Adrenal gland (tissue), 9 donors: ENCODE measurements at regions not wholly inside any gene's neighbourhood (a gene's known extent, or its start where the extent isn't known, plus 50 kb on each side); places are given as distances from the start of the nearest gene placed in this dataset.

ENCODE experiments used
- DNase-seq, 7 donors: peaks; one replicate each; pipeline ENCODE4 v3.0.0-alpha.2; 2019 to 2020
- H3K27ac ChIP-seq, 5 donors: fragments of 200-600 bp; sonication (generic) in 4 of 5; 1 replicate in 3 of 5; 2 replicates in 2 of 5; pipeline versions ENCODE4 v1.5.1 to v1.8.0; 2016 to 2020; ENCODE audit warnings: mild to moderate bottlenecking in 1 of 5
- H3K27me3 ChIP-seq: fragments of 200-600 bp; 2 replicates; pipeline ENCODE4 v1.8.0; 2021
- H3K36me3 ChIP-seq, 2 donors: fragments of 200-600 bp; replicated peaks in 1 of 2; 1 replicate in 1 of 2; 2 replicates in 1 of 2; pipeline versions ENCODE4 v1.5.1 to v1.8.0; 2018 to 2022
- H3K4me1 ChIP-seq, 2 donors: fragments of 200-600 bp; replicated peaks in 1 of 2; 1 replicate in 1 of 2; 2 replicates in 1 of 2; pipeline versions ENCODE4 v1.5.1 to v1.8.0; 2018 to 2021
- H3K4me3 ChIP-seq, 4 donors: fragments of 200-600 bp; sonication (generic) in 3 of 4; one replicate each; pipeline ENCODE4 v1.5.1; 2016 to 2018
- H3K9me3 ChIP-seq, 3 donors: fragments of 200-600 bp; sonication (generic) in 1 of 3; replicated peaks in 1 of 3; 1 replicate in 2 of 3; 2 replicates in 1 of 3; pipeline versions ENCODE4 v1.5.1 to v1.8.0; 2016 to 2021
- POLR2A ChIP-seq, 2 donors: fragments of 450-650 bp; IDR thresholded peaks; one replicate each; pipeline ENCODE4 v1.6.1; 2017; ENCODE audit warnings: antibody characterized with exemption in 2 of 2, mild to moderate bottlenecking in 2 of 2, moderate library complexity in 1 of 2
- WGBS, 4 donors: extraction: QIAGEN DNeasy Blood & Tissue Kit in 2 of 4; methylation state at CpG; one replicate each; pipeline versions ENCODE4 v1.1.5 to v1.1.7; 2013 to 2017; 5-methylcytosine and 5-hydroxymethylcytosine counted together
- intact Hi-C, 2 donors: fragments of 100-400 bp; cut with DNase I; formaldehyde crosslinking; loops; one replicate each; pipeline versions ENCODE4 v1.14.1 to v1.15.0; 2022 to 2023
- TF ChIP-seq, protein P1 (sequence below), 6 experiments: fragments of 450-650 bp in 4 of 6; fragments of 200-600 bp in 2 of 6; sonication (generic) in 1 of 6; IDR thresholded peaks; 1 replicate in 5 of 6; 2 replicates in 1 of 6; pipeline versions ENCODE4 v1.5.1 to v1.8.0; 2016 to 2021; ENCODE audit warnings: antibody characterized with exemption in 6 of 6, mild to moderate bottlenecking in 2 of 6, moderate library complexity in 1 of 6
- donor health status: healthy with polysubstance abuse.
- donor health status: Bipolar disorder and iron deficiency.
- donor health status: DM: yes; HTN: yes; CAD: no.
- donor health status: DM: no; HTN: no; CAD: no.
- donor health status: DM: no; HTN: no; CAD: no.

DNA sequence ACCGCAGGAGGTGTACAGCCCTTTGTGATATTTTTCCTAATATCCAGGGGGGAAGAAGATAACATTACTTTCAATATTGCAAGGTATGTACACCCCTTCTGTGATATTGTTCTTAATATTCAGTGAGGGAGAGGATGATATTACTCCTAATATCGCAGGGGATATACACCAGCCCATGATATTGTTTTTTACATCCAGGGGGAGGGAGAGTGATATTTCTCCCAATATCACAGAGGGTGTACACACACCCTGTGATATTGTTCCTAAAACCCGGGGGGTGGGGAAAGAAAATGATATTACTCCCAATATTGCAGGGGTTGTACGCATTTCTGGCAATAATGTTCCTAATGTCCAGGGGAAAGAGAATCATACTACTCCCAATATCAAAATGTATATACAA, 58.0 kb upstream of the SLC25A48 start:
- H3K36me3 ChIP-seq, result no peaks in the 10 kb centered on the region
- 56 to 70% (median 63%) methylated on average over 4 of the region's 4 CpGs for WGBS, 4 donors
- no peaks in the 10 kb centered on the region for H3K9me3 ChIP-seq
- H3K27me3 ChIP-seq, result peaks cover 19% of the 10 kb centered on the region
- intact Hi-C loops, result no loop called here
- H3K4me1 ChIP-seq, result no peaks in the 10 kb centered on the region
- TF ChIP-seq POLR2A (IDR thresholded peaks at IDR 0.05), result no peak
- TF ChIP-seq, protein P1, sequence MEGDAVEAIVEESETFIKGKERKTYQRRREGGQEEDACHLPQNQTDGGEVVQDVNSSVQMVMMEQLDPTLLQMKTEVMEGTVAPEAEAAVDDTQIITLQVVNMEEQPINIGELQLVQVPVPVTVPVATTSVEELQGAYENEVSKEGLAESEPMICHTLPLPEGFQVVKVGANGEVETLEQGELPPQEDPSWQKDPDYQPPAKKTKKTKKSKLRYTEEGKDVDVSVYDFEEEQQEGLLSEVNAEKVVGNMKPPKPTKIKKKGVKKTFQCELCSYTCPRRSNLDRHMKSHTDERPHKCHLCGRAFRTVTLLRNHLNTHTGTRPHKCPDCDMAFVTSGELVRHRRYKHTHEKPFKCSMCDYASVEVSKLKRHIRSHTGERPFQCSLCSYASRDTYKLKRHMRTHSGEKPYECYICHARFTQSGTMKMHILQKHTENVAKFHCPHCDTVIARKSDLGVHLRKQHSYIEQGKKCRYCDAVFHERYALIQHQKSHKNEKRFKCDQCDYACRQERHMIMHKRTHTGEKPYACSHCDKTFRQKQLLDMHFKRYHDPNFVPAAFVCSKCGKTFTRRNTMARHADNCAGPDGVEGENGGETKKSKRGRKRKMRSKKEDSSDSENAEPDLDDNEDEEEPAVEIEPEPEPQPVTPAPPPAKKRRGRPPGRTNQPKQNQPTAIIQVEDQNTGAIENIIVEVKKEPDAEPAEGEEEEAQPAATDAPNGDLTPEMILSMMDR (IDR thresholded peaks at IDR 0.05), result no peak
- H3K4me3 ChIP-seq, result no peak overlapping the region
- no peak for DNase-seq
- no peak overlapping the region for H3K27ac ChIP-seq

DNA sequence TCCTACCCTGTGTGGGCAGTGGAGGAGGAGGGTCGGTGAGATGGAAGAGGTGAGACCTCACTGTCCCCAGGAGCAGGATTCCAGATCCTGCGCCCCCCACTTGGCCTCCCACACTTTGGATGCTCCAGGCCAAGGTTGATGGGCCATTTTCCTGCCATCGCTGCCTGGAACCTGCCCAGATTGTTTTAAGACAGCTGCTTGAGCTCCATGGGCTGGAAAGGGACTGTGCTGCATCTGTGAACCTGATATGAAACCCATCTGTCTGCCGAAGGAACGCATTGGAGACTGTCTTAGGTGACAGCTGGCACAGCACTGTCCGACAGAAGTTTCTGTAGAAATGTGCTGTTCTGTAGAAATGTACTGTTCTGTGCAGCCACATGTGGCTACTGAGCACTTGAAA, 72.7 kb upstream of the SLC25A48 start:
- WGBS, 4 donors, result 42 to 59% (median 48%) methylated on average over 6 of the region's 6 CpGs
- Histone ChIP-seq H3K4me3 (no peak overlapping the region), H3K9me3 (no peaks in the 10 kb centered on the region), H3K36me3 (no peaks in the 10 kb centered on the region), H3K27me3 (no peaks in the 10 kb centered on the region), H3K4me1 (no peaks in the 10 kb centered on the region), H3K27ac (no peak overlapping the region)
- no peak for TF ChIP-seq POLR2A (IDR thresholded peaks at IDR 0.05)
- TF ChIP-seq, protein P1 (IDR thresholded peaks at IDR 0.05), result no peak
- intact Hi-C loops, result no loop called here
- no peak for DNase-seq

DNA sequence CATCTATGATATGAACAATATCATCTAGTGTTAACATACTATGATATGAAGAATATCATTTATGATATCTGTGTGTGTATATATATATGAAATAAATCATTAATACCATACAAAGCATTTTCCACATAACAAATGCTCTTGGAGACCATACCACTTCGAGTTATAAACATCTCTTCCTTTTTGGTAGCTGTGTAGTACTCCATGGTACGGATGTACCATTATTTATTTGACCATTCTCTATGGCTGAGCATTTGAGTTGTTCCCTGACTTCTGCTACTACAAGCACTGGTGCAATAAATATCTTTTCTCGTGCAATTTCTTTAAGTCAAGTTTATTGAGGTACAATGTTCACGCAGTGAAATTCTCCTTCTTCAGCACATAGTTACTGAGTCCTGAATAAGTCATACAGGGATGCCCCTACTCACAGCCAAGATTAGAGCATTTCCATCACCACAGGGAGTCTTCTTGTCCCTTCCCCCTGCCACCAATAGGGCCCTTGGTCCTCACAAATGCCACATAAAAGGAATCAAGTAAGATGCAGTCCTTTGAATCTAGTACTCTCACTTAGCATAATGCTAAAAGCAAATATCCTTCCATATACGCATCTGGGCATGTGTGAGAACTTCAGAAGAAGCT, 75.2 kb upstream of the SLC25A48 start:
- DNase-seq, result no peak
- Histone ChIP-seq H3K36me3 (no peaks in the 10 kb centered on the region), H3K4me1 (no peaks in the 10 kb centered on the region), H3K4me3 (no peak overlapping the region), H3K9me3 (no peaks in the 10 kb centered on the region), H3K27me3 (no peaks in the 10 kb centered on the region), H3K27ac (no peak overlapping the region)
- no peak for TF ChIP-seq POLR2A (IDR thresholded peaks at IDR 0.05)
- TF ChIP-seq, protein P1 (IDR thresholded peaks at IDR 0.05), result no peak
- 77 to 84% (median 83%) methylated on average over 5 of the region's 5 CpGs for WGBS, 4 donors
- intact Hi-C loops, result no loop called here

DNA sequence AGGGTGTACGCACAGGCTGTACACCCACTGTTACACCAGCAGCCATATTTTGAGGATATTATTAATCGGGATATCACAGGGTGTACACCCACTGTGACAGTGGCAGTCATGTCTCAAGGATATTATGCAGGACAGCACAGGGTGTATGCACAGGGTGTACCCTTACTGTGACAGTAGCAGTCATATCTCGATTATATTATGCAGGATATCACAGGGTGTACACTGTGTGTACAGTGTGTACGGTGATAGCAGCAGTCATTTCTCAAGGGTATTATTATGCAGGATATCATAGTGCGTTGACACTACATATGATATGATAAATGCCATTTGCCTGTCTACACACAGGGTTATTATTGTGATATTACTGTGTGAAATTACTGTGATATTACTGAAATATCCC, 80.5 kb upstream of the SLC25A48 start:
- Histone ChIP-seq H3K9me3 (no peaks in the 10 kb centered on the region), H3K27ac (no peak overlapping the region), H3K27me3 (no peaks in the 10 kb centered on the region), H3K36me3 (no peaks in the 10 kb centered on the region), H3K4me3 (no peak overlapping the region), H3K4me1 (no peaks in the 10 kb centered on the region)
- intact Hi-C loops, result no loop called here
- no peak for DNase-seq
- 61 to 75% (median 63%) methylated on average over 5 of the region's 5 CpGs for WGBS, 4 donors
- TF ChIP-seq POLR2A (IDR thresholded peaks at IDR 0.05), result no peak
- TF ChIP-seq, protein P1 (IDR thresholded peaks at IDR 0.05), result no peak
